ENCODE measurements at regions not wholly inside any gene's neighbourhood (a gene's known extent, or its start where the extent isn't known, plus 50 kb on each side); places are given as distances from the start of the nearest gene placed in this dataset.

DNA sequence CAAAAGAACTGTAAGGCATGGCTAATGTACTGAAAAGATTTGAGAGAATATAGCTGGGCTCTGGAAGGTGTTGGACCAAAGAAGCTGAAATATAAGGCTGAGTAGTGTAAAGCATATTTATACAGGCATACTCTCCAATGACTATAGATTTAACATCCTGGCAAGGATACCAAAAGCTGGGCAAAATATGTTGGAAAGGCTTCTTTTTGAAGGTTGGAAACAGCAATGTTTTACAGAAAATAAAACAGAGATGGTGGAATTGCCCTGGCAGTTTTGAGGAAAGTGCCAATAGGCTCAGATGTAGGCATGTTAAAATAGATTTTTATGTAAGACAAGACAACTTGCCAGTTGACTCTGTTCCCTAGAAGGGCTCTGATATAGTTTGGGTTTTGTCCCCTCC is 184.1 kb upstream of the SHISA6 start:
- Mint-ChIP-seq H3K4me3 (ENCODE audit: unreplicated experiment) (no peak overlapping the region), H3K27ac (ENCODE audit: unreplicated experiment) (no peak overlapping the region), H3K27me3 (ENCODE audit: low read depth, unreplicated experiment) (no peaks in the 10 kb centered on the region), H3K36me3 (ENCODE audit: low read depth, unreplicated experiment) (no peaks in the 10 kb centered on the region), H3K9me3 (ENCODE audit: unreplicated experiment) (peaks cover 14% of the 10 kb centered on the region), H3K4me1 (ENCODE audit: low read depth, unreplicated experiment) (no peaks in the 10 kb centered on the region)
- Histone ChIP-seq H3K79me2 (ENCODE audit: insufficient read depth, low read length) (no peaks in the 10 kb centered on the region), H3K36me3 (ENCODE audit: insufficient read depth, low read length) (no peaks in the 10 kb centered on the region), H2AFZ (ENCODE audit: low read depth, low read length) (no peak overlapping the region), H3K27me3 (ENCODE audit: insufficient read depth, low read length) (no peaks in the 10 kb centered on the region), H3K27ac (ENCODE audit: low read depth, low read length) (no peak overlapping the region), H3K4me2 (ENCODE audit: low read length) (no peak overlapping the region), H4K20me1 (ENCODE audit: insufficient read depth, low read length) (no peaks in the 10 kb centered on the region), H3K9me3 (ENCODE audit: insufficient read depth, low read depth, low read length) (no peaks in the 10 kb centered on the region), H3K4me3 (ENCODE audit: insufficient read depth, low read depth, low read length) (no peak overlapping the region), H3K9ac (ENCODE audit: low read length) (no peak overlapping the region), H3K4me1 (ENCODE audit: insufficient read depth, low read length) (no peaks in the 10 kb centered on the region)
- FAIRE-seq = no peak
- TF ChIP-seq, protein P1, sequence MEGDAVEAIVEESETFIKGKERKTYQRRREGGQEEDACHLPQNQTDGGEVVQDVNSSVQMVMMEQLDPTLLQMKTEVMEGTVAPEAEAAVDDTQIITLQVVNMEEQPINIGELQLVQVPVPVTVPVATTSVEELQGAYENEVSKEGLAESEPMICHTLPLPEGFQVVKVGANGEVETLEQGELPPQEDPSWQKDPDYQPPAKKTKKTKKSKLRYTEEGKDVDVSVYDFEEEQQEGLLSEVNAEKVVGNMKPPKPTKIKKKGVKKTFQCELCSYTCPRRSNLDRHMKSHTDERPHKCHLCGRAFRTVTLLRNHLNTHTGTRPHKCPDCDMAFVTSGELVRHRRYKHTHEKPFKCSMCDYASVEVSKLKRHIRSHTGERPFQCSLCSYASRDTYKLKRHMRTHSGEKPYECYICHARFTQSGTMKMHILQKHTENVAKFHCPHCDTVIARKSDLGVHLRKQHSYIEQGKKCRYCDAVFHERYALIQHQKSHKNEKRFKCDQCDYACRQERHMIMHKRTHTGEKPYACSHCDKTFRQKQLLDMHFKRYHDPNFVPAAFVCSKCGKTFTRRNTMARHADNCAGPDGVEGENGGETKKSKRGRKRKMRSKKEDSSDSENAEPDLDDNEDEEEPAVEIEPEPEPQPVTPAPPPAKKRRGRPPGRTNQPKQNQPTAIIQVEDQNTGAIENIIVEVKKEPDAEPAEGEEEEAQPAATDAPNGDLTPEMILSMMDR (IDR thresholded peaks at IDR 0.05; ENCODE audit: insufficient read depth, low read depth, low read length) = no peak
- no peak for TF ChIP-seq EZH2 (IDR thresholded peaks at IDR 0.05; ENCODE audit: insufficient read depth, low read length)
- DNase-seq (ENCODE audit: low read depth) = no peak

DNA sequence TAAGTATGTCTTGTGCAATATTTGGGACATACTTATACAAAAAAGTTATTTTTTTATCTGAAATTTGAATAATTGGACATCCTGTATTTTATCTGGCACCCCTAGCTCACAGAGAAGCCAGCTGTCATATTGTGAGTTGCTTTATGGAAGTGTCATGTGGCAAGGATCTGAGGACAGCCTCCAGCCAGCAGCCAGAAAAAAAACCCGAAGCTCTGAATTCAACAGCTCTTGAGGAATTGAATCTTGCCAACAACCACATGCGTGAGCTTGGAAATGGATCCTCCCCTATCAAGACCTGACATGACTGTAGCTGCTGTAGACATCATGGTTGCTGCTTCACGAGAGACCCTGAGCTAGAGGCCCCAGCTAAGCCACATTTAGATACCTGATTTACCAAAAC is 187.2 kb upstream of the SHISA6 start:
- H4K20me1 ChIP-seq (ENCODE audit: insufficient read depth, low read length) = no peaks in the 10 kb centered on the region
- Mint-ChIP-seq H3K36me3 (ENCODE audit: low read depth, unreplicated experiment) (no peaks in the 10 kb centered on the region), H3K9me3 (ENCODE audit: unreplicated experiment) (peaks cover 14% of the 10 kb centered on the region), H3K4me1 (ENCODE audit: low read depth, unreplicated experiment) (no peaks in the 10 kb centered on the region), H3K27ac (ENCODE audit: unreplicated experiment) (no peak overlapping the region), H3K27me3 (ENCODE audit: low read depth, unreplicated experiment) (no peaks in the 10 kb centered on the region), H3K4me3 (ENCODE audit: unreplicated experiment) (no peak overlapping the region)
- no peaks in the 10 kb centered on the region for H3K27me3 ChIP-seq (ENCODE audit: insufficient read depth, low read length)
- DNase-seq (ENCODE audit: low read depth) = no peak
- H3K27ac ChIP-seq (ENCODE audit: low read depth, low read length) = no peak overlapping the region
- H3K4me3 ChIP-seq (ENCODE audit: insufficient read depth, low read depth, low read length) = no peak overlapping the region
- H2AFZ ChIP-seq (ENCODE audit: low read depth, low read length) = no peak overlapping the region
- TF ChIP-seq, protein P1 (IDR thresholded peaks at IDR 0.05; ENCODE audit: insufficient read depth, low read depth, low read length) = no peak
- no peak for TF ChIP-seq EZH2 (IDR thresholded peaks at IDR 0.05; ENCODE audit: insufficient read depth, low read length)
- no peaks in the 10 kb centered on the region for H3K36me3 ChIP-seq (ENCODE audit: insufficient read depth, low read length)
- no peak overlapping the region for H3K4me2 ChIP-seq (ENCODE audit: low read length)
- H3K4me1 ChIP-seq (ENCODE audit: insufficient read depth, low read length) = no peaks in the 10 kb centered on the region
- H3K79me2 ChIP-seq (ENCODE audit: insufficient read depth, low read length) = no peaks in the 10 kb centered on the region
- H3K9ac ChIP-seq (ENCODE audit: low read length) = no peak overlapping the region
- FAIRE-seq = no peak
- no peaks in the 10 kb centered on the region for H3K9me3 ChIP-seq (ENCODE audit: insufficient read depth, low read depth, low read length)

DNA sequence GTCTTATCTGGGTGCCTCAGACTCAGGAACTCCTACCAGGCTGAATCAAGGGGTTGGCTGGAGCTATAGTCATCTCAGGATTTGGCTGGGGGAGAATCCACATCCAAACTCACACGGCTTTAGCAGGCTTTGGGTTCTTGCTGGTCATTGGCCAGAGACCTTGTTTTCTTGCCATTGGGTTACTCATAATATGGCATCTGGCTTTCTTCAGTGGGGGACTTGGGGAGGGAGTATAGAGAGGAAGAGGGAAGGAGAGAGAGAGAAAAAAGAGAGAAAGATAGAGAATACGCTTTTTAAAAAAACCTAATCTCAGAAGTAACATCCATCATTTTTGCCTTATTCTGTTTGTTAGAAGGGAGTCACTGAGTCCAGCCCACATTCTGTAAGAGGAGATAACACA is 191.5 kb upstream of the SHISA6 start:
- H3K4me3 Mint-ChIP-seq (ENCODE audit: unreplicated experiment) = no peak overlapping the region
- H2AFZ ChIP-seq (ENCODE audit: low read depth, low read length) = no peak overlapping the region
- DNase-seq (ENCODE audit: low read depth) = no peak
- no peaks in the 10 kb centered on the region for H3K4me1 Mint-ChIP-seq (ENCODE audit: low read depth, unreplicated experiment)
- no peaks in the 10 kb centered on the region for H3K36me3 ChIP-seq (ENCODE audit: insufficient read depth, low read length)
- no peaks in the 10 kb centered on the region for H4K20me1 ChIP-seq (ENCODE audit: insufficient read depth, low read length)
- no peaks in the 10 kb centered on the region for H3K9me3 ChIP-seq (ENCODE audit: insufficient read depth, low read depth, low read length)
- no peak overlapping the region for H3K9ac ChIP-seq (ENCODE audit: low read length)
- no peaks in the 10 kb centered on the region for H3K4me1 ChIP-seq (ENCODE audit: insufficient read depth, low read length)
- no peak overlapping the region for H3K4me3 ChIP-seq (ENCODE audit: insufficient read depth, low read depth, low read length)
- H3K79me2 ChIP-seq (ENCODE audit: insufficient read depth, low read length) = no peaks in the 10 kb centered on the region
- TF ChIP-seq EZH2 (IDR thresholded peaks at IDR 0.05; ENCODE audit: insufficient read depth, low read length) = no peak
- TF ChIP-seq, protein P1 (IDR thresholded peaks at IDR 0.05; ENCODE audit: insufficient read depth, low read depth, low read length) = no peak
- H3K27ac Mint-ChIP-seq (ENCODE audit: unreplicated experiment) = no peak overlapping the region
- no peaks in the 10 kb centered on the region for H3K27me3 ChIP-seq (ENCODE audit: insufficient read depth, low read length)
- H3K27me3 Mint-ChIP-seq (ENCODE audit: low read depth, unreplicated experiment) = no peaks in the 10 kb centered on the region
- no peak for FAIRE-seq
- peaks cover 12% of the 10 kb centered on the region for H3K9me3 Mint-ChIP-seq (ENCODE audit: unreplicated experiment)
- no peaks in the 10 kb centered on the region for H3K36me3 Mint-ChIP-seq (ENCODE audit: low read depth, unreplicated experiment)
- H3K27ac ChIP-seq (ENCODE audit: low read depth, low read length) = no peak overlapping the region
- H3K4me2 ChIP-seq (ENCODE audit: low read length) = no peak overlapping the region
